Erythroblast (primary cell): ENCODE measurements at regions not wholly inside any gene's neighbourhood (a gene's known extent, or its start where the extent isn't known, plus 50 kb on each side); places are given as distances from the start of the nearest gene placed in this dataset.

ENCODE experiments used
- DNase-seq, 2 experiments: peaks; one replicate each; lab custom pipeline; 2025; lab: John Stamatoyannopoulos, UW
- GATA1 ChIP-seq: IDR thresholded peaks from 2 replicates; pipeline ENCODE4 v1.6.1; 2011; ENCODE audit warnings: low read depth, mild to moderate bottlenecking, control low read depth, low read length, moderate library complexity
- POLR2A ChIP-seq: IDR thresholded peaks from 2 replicates; pipeline ENCODE4 v1.6.1; 2011; ENCODE audit warnings: mild to moderate bottlenecking, low read length

DNA sequence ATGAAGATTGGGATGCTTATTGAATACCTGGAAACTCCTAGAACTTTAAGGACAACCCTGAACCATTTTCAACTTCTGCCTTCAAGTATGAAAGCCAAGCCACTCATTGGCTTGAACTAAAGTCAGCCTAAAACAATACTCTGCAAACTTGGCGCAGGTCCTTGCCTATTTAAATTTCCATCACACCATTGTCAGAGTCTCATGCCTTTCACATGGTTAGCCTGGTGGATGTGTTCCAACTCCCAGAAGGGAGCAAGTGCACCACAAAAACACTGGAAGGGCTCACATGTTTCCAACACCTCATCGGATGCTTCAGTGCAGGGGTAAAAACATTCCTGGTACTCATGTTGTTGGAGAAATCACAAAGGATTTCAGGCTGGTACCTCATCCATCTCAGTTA, 511.6 kb upstream of the MDFIC2 start:
- DNase-seq: no peak
- no peak for TF ChIP-seq POLR2A
- TF ChIP-seq GATA1: no peak

- DNase-seq: no peak
- TF ChIP-seq POLR2A: no peak
- no peak for TF ChIP-seq GATA1
These were observed 511.2 kb upstream of the MDFIC2 start for GRCh38 chr3:70823622-70824021.

- DNase-seq: no peak
- no peak for TF ChIP-seq POLR2A
- TF ChIP-seq GATA1: no peak
These were observed 510.2 kb upstream of the MDFIC2 start for GRCh38 chr3:70822669-70823068.

- no peak for DNase-seq
- TF ChIP-seq POLR2A (no peak), GATA1 (no peak)
These were observed 509.2 kb upstream of the MDFIC2 start for GRCh38 chr3:70821602-70822001.

DNA sequence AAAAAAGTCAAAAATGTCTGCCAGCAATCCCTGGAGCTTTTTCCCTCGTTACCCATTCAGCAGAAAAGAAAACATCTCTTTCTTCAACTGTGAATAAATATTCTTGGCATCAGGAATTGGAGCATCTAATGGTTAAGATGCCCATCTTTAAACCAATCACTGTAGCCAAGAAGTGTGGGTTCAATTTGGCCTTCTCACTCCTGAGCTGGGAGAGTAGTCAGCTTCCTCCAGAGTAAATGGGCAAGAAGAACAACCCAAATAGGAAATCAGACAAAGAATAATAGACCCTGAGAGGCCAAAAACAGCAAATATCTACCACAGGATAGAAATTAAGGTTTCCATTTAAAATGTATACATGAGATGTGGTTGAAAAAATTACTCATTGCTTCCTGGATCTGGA, 508.0 kb upstream of the MDFIC2 start:
- TF ChIP-seq GATA1 (no peak), POLR2A (no peak)
- no peak for DNase-seq

DNA sequence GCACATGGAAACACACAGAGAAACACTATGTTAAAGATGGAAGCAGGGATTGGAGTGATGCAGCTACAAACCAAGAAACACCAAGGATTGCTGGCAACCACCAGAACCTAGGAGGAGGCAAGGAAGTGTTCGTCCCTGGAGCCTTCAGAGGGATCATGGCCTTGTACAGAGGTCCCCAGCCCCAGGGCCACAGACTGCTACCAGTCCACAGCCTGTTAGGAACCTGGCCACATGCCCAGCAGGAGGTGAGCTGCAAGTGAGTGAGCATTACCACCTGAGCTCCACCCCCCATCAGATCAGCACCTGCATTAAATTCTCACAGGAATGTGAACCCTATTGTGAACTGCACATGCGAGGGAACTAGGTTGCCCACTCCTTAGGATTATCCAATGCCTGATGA, 505.7 kb upstream of the MDFIC2 start:
- DNase-seq: no peak
- TF ChIP-seq GATA1: no peak
- TF ChIP-seq POLR2A: no peak

DNA sequence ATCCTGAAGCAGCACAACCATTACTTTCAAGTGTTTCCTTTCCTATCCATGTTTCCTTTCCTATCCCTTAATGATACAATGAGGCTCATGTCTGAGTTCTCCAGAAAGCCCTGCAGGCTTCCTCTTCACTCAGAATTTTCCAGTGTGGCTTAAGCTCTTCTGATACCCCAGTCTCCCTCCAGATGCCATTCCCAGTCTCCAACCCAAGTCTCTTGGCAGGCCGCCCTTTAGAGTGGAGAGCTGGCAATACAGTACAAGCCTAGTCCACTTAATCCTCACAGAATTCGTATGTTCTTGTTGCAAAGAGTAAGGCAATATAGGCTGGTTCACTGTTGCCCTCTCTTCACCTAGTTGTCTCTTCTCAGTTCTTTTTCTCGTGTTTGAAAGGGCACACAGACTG, 503.9 kb upstream of the MDFIC2 start:
- no peak for DNase-seq
- TF ChIP-seq POLR2A (no peak), GATA1 (no peak)

GRCh38 chr3:70815817-70816216, 503.4 kb upstream of the MDFIC2 start:
- no peak for TF ChIP-seq POLR2A
- TF ChIP-seq GATA1: no peak
- DNase-seq: no peak

GRCh38 chr3:70813311-70813710, 500.9 kb upstream of the MDFIC2 start:
- no peak for DNase-seq
- TF ChIP-seq GATA1 (no peak), POLR2A (no peak)

DNA sequence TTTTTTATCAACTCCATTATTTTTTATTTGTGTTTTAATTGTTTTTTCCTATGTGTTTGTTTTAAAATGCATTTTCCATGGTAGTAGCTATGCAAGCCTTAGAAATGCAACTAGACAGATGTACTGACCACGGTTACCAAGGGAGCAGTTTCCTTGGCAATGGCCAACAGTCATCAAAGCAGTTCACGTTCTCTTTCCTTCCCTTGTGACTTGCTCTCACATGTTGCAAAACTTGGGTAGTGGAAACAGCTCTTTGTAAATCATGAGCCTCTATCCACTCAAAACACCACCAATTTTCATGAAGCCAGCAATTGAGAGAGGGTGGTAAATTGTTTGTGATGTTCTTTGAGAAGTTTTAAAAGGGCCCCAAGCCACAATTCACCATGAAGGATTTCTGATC, 499.4 kb upstream of the MDFIC2 start:
- DNase-seq: no peak
- TF ChIP-seq GATA1 (no peak), POLR2A (no peak)

- no peak for DNase-seq
- TF ChIP-seq GATA1 (no peak), POLR2A (no peak)
These were observed 496.4 kb upstream of the MDFIC2 start for GRCh38 chr3:70808881-70809280.

GRCh38 chr3:70806556-70806955, 494.1 kb upstream of the MDFIC2 start:
- TF ChIP-seq POLR2A: no peak
- TF ChIP-seq GATA1: no peak
- no peak for DNase-seq

GRCh38 chr3:70806021-70806420, 493.6 kb upstream of the MDFIC2 start:
- TF ChIP-seq POLR2A (no peak), GATA1 (no peak)
- no peak for DNase-seq

GRCh38 chr3:70805061-70805889, 492.8 kb upstream of the MDFIC2 start:
- no peak for DNase-seq
- TF ChIP-seq GATA1 (no peak), POLR2A (no peak)

GRCh38 chr3:70803891-70804290, 491.5 kb upstream of the MDFIC2 start:
- DNase-seq: no peak
- no peak for TF ChIP-seq POLR2A
- TF ChIP-seq GATA1: no peak
